PC-9 (cell line): ENCODE measurements at regions not wholly inside any gene's neighbourhood (a gene's known extent, or its start where the extent isn't known, plus 50 kb on each side); places are given as distances from the start of the nearest gene placed in this dataset.

Source experiments
- EZH2 ChIP-seq: fragments of 200-600 bp; sonication (generic); IDR thresholded peaks from 2 replicates; pipeline ENCODE4 v1.8.0; 2017; ENCODE audit warnings: antibody characterized with exemption, low read depth
- TF ChIP-seq, protein P1 (sequence below): fragments of 200-600 bp; sonication (generic); conservative IDR thresholded peaks from 2 replicates; pipeline ENCODE4 v1.6.1; 2017; ENCODE audit warnings: mixed run types, antibody characterized with exemption, mild to moderate bottlenecking, moderate library complexity

DNA sequence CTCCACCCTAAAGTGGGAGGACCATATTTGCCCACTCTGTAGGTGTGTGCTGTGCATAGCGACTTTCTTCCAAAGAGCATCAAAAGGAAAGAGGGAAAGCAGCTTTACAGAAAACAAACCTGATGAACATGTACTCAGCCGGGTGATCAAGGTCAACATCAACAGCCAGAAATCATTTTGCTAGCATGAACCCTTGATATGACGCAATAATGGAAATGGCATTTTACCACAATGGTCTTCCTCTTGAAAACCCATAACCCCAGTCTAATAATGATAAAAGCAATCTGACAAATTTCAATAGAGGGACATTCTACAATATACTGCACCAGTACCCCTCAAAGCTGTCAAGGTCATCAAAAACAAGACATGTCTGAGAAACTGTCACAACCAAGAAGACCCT lies 350.2 kb downstream of the FBXO15 start:
- TF ChIP-seq, protein P1, sequence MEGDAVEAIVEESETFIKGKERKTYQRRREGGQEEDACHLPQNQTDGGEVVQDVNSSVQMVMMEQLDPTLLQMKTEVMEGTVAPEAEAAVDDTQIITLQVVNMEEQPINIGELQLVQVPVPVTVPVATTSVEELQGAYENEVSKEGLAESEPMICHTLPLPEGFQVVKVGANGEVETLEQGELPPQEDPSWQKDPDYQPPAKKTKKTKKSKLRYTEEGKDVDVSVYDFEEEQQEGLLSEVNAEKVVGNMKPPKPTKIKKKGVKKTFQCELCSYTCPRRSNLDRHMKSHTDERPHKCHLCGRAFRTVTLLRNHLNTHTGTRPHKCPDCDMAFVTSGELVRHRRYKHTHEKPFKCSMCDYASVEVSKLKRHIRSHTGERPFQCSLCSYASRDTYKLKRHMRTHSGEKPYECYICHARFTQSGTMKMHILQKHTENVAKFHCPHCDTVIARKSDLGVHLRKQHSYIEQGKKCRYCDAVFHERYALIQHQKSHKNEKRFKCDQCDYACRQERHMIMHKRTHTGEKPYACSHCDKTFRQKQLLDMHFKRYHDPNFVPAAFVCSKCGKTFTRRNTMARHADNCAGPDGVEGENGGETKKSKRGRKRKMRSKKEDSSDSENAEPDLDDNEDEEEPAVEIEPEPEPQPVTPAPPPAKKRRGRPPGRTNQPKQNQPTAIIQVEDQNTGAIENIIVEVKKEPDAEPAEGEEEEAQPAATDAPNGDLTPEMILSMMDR, result no peak
- TF ChIP-seq EZH2, result no peak
